ENCODE measurements at regions not wholly inside any gene's neighbourhood (a gene's known extent, or its start where the extent isn't known, plus 50 kb on each side); places are given as distances from the start of the nearest gene placed in this dataset.

DNA sequence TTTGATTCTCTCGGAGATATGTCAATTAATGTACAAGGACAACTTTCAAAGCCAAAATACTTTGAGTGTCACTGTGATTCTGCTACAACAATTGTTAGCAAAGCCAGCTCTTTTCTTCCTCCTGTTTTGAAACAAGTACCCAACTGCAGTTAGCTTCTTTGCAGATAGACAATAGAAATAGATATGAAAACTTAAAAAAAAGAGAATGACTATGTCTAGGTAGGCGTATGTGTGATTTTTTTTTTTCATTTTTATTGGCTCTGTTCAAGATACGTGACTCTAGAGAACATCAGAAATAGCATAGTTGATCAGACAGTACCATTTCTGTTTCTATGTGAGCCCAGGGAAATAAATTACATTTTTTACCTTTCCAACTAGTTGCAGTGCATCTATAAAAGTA, 142.9 kb upstream of the CNTN4 start:
- Histone ChIP-seq H3K9me1 (ENCODE audit: control insufficient read depth, insufficient read depth, low read length) (no peaks in the 10 kb centered on the region), H3K9me3 (replicated peaks; ENCODE audit: control insufficient read depth, insufficient read depth, low read depth, low read length) (peaks cover 2% of the 10 kb centered on the region; the same call in 1 of the 2 replicates), H3K36me3 (ENCODE audit: control insufficient read depth, insufficient read depth, low read length) (no peaks in the 10 kb centered on the region), H3K27me3 (ENCODE audit: control insufficient read depth in 2 of 2, insufficient read depth in 2 of 2, low read length in 2 of 2) (no peaks in the 10 kb centered on the region), H3K4me2 (ENCODE audit: insufficient read depth, low read length) (no peak overlapping the region), H3K27ac (ENCODE audit: extremely low read depth, low read depth, low read length) (no peak overlapping the region), H4K20me1 (replicated peaks; ENCODE audit: control insufficient read depth, insufficient read depth, low read length) (no peaks in the 10 kb centered on the region), H3K4me3 (no peak overlapping the region), H3K9ac (ENCODE audit: insufficient read depth in 1 of 2, low read depth in 2 of 2, low read length in 2 of 2) (no peak overlapping the region), H2AFZ (ENCODE audit: low read depth, low read length) (no peak overlapping the region), H3K79me2 (ENCODE audit: control insufficient read depth, insufficient read depth, low read length) (no peaks in the 10 kb centered on the region), H3K4me1 (replicated peaks in 1 of 2; ENCODE audit: control insufficient read depth in 2 of 2, insufficient read depth in 2 of 2, low read length in 2 of 2) (no peaks in the 10 kb centered on the region)
- no TSS peak for BruUV-seq (replicated peaks)
- DNase-seq (ENCODE audit: extremely low read depth in 1 of 4, low spot score in 3 of 4): no peak
- in situ Hi-C loops (cut with MboI) (no loop called here), intact Hi-C loops (cut with micrococcal nuclease) (no loop called here)
- 0% methylated on average over 3 of the region's 3 CpGs for WGBS (ENCODE audit: insufficient coverage, low coverage, missing lambda C conversion rate)
- no peak for ATAC-seq
- no peak for FAIRE-seq
- POLR2A ChIA-PET: no interaction called here
- CTCF ChIA-PET (ENCODE audit: low intra/inter-chr PET ratio): interaction anchor here (0.6 kb wide), 1 partner anchor 1175 kb away, joined by 3 read pairs; no protein-coding TSS in a partner anchor
- TF ChIP-seq, protein P1, sequence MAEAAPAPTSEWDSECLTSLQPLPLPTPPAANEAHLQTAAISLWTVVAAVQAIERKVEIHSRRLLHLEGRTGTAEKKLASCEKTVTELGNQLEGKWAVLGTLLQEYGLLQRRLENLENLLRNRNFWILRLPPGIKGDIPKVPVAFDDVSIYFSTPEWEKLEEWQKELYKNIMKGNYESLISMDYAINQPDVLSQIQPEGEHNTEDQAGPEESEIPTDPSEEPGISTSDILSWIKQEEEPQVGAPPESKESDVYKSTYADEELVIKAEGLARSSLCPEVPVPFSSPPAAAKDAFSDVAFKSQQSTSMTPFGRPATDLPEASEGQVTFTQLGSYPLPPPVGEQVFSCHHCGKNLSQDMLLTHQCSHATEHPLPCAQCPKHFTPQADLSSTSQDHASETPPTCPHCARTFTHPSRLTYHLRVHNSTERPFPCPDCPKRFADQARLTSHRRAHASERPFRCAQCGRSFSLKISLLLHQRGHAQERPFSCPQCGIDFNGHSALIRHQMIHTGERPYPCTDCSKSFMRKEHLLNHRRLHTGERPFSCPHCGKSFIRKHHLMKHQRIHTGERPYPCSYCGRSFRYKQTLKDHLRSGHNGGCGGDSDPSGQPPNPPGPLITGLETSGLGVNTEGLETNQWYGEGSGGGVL (CRISPR knock-in tag; IDR thresholded peaks at IDR 0.05): no peak
- TF ChIP-seq DMBX1 (CRISPR knock-in tag; IDR thresholded peaks at IDR 0.05; ENCODE audit: borderline replicate concordance) (no peak), ZNF311 (CRISPR knock-in tag; IDR thresholded peaks at IDR 0.05) (no peak), JUND (IDR thresholded peaks at IDR 0.05; ENCODE audit: borderline replicate concordance, low read depth, low read length) (no peak), JUND (tag; IDR thresholded peaks at IDR 0.05; ENCODE audit: borderline replicate concordance, low read depth, low read length) (no peak), KLF13 (tag; IDR thresholded peaks at IDR 0.05; ENCODE audit: borderline replicate concordance, low read depth) (no peak), ZNF263 (CRISPR knock-in tag; IDR thresholded peaks at IDR 0.05; ENCODE audit: borderline replicate concordance) (no peak), ZBED1 (IDR thresholded peaks at IDR 0.05) (no peak), MTA3 (IDR thresholded peaks at IDR 0.05; ENCODE audit: borderline replicate concordance) (no peak), ZNF146 (CRISPR knock-in tag; IDR thresholded peaks at IDR 0.05; ENCODE audit: unreplicated experiment) (no peak)
- TF ChIP-seq, protein P2, sequence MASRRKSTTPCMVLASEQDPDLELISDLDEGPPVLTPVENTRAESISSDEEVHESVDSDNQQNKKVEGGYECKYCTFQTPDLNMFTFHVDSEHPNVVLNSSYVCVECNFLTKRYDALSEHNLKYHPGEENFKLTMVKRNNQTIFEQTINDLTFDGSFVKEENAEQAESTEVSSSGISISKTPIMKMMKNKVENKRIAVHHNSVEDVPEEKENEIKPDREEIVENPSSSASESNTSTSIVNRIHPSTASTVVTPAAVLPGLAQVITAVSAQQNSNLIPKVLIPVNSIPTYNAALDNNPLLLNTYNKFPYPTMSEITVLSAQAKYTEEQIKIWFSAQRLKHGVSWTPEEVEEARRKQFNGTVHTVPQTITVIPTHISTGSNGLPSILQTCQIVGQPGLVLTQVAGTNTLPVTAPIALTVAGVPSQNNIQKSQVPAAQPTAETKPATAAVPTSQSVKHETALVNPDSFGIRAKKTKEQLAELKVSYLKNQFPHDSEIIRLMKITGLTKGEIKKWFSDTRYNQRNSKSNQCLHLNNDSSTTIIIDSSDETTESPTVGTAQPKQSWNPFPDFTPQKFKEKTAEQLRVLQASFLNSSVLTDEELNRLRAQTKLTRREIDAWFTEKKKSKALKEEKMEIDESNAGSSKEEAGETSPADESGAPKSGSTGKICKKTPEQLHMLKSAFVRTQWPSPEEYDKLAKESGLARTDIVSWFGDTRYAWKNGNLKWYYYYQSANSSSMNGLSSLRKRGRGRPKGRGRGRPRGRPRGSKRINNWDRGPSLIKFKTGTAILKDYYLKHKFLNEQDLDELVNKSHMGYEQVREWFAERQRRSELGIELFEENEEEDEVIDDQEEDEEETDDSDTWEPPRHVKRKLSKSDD (conservative IDR thresholded peaks at IDR 0.05; ENCODE audit: low read length): no peak
- TF ChIP-seq, protein P3, sequence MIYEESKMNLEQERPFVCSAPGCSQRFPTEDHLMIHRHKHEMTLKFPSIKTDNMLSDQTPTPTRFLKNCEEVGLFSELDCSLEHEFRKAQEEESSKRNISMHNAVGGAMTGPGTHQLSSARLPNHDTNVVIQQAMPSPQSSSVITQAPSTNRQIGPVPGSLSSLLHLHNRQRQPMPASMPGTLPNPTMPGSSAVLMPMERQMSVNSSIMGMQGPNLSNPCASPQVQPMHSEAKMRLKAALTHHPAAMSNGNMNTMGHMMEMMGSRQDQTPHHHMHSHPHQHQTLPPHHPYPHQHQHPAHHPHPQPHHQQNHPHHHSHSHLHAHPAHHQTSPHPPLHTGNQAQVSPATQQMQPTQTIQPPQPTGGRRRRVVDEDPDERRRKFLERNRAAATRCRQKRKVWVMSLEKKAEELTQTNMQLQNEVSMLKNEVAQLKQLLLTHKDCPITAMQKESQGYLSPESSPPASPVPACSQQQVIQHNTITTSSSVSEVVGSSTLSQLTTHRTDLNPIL (CRISPR knock-in tag; IDR thresholded peaks at IDR 0.05): no peak
- TF ChIP-seq, protein P4, sequence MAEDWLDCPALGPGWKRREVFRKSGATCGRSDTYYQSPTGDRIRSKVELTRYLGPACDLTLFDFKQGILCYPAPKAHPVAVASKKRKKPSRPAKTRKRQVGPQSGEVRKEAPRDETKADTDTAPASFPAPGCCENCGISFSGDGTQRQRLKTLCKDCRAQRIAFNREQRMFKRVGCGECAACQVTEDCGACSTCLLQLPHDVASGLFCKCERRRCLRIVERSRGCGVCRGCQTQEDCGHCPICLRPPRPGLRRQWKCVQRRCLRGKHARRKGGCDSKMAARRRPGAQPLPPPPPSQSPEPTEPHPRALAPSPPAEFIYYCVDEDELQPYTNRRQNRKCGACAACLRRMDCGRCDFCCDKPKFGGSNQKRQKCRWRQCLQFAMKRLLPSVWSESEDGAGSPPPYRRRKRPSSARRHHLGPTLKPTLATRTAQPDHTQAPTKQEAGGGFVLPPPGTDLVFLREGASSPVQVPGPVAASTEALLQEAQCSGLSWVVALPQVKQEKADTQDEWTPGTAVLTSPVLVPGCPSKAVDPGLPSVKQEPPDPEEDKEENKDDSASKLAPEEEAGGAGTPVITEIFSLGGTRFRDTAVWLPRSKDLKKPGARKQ (CRISPR knock-in tag; IDR thresholded peaks at IDR 0.05): no peak
- TF ChIP-seq, protein P5, sequence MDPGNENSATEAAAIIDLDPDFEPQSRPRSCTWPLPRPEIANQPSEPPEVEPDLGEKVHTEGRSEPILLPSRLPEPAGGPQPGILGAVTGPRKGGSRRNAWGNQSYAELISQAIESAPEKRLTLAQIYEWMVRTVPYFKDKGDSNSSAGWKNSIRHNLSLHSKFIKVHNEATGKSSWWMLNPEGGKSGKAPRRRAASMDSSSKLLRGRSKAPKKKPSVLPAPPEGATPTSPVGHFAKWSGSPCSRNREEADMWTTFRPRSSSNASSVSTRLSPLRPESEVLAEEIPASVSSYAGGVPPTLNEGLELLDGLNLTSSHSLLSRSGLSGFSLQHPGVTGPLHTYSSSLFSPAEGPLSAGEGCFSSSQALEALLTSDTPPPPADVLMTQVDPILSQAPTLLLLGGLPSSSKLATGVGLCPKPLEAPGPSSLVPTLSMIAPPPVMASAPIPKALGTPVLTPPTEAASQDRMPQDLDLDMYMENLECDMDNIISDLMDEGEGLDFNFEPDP (CRISPR knock-in tag; IDR thresholded peaks at IDR 0.05): no peak
